Activated CD4-positive, alpha-beta T cell treated with anti-CD3 and anti-CD28 coated beads, Interleukin-2, amount 50 U/mL, for 4 hours (primary cell): ENCODE measurements at regions not wholly inside any gene's neighbourhood (a gene's known extent, or its start where the extent isn't known, plus 50 kb on each side); places are given as distances from the start of the nearest gene placed in this dataset.
"Not testable (repeated sequence)": the region's sequence is repeated elsewhere in the genome, so short reads cannot be mapped to it uniquely, and the experiment has no call there.

ENCODE experiments used
- DNase-seq, 2 experiments: peaks; one replicate each; pipeline ENCODE4 v3.0.0-alpha.2; 2020

DNA sequence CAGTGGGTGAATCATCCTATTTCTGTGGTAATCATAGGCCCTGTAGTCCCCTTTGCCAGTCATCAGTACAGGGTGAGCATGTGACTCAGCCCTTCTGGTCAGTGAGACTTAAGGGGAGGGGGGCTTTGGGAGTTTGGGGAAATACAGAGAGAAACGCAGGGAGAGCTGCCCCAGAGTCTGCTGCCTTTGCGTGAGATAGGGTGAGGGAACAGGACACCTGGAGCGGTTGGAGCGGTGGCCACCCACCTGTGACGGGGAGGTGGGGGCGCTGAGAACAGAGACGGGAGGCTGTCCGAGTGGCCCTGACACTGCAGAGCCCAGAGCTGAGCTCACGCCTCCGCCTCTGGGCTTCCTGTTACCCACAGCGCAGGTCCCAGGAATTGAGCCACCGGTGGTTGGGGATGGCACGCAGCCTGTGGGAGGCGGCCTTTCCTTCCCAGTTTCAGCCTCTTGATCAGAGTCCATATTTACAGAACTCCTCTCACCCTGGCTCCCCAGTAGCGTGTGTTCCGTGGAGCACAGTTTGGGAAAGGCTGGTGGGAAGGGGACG lies 92.0 kb upstream of the ERCC6L2 start:
- no peak for DNase-seq

DNA sequence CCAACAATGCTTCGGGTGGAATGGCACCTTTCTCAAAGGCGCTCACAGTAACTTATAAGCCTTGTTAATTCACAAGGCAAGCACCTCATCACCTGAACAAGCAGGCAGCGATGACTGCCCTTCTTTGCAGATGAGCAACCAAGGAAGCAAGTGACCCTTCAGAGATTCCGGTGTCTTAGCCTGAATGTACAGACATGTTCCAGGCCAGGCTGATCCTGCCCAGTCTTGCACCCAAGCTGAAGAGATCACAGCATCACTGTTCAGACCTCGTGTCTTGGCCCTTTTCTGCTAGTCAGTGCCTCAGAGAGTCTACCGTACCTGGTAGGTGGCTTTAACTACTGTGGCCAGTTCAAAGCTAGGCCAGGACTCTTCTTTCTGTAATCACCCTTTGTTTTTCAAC lies 94.7 kb upstream of the ERCC6L2 start:
- DNase-seq = no peak

DNA sequence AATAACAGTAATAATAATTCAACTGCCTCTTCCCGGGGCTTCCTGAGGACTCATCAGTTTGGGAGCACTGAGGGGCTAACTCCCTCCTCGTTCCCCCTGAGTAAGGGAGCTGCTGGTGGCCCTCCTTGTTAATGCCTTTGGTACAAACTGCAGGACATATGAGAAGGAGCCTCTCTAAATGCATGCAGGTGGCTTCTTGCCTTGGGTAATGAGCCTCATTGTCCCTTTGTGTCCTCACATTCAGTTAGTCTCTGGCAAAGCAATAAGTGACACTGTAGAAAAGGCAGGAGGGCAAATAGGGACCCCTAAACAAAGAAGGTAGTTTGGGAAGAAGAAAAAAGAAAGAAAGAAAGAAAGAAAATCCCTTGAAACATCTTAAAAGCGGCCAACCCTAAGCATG lies 95.4 kb upstream of the ERCC6L2 start:
- no peak for DNase-seq

DNA sequence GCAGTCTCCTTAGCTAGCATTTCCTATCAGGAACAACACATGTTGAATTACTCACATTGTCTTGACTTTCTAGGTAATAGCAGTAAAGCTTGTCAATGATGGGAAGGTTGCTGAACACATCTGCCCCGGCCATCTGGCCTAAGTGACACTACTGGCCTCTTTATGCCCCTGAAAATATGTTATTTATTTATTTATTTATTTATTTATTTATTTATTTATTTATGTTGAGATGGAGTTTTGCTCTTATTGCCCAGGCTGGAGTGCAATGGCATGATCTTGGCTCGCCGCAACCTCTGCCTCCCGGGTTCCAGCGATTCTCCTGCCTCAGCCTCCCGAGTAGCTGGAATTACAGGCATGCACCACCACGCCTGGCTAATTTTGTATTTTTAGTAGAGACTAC lies 95.9 kb upstream of the ERCC6L2 start:
- not testable (repeated sequence) for DNase-seq

DNA sequence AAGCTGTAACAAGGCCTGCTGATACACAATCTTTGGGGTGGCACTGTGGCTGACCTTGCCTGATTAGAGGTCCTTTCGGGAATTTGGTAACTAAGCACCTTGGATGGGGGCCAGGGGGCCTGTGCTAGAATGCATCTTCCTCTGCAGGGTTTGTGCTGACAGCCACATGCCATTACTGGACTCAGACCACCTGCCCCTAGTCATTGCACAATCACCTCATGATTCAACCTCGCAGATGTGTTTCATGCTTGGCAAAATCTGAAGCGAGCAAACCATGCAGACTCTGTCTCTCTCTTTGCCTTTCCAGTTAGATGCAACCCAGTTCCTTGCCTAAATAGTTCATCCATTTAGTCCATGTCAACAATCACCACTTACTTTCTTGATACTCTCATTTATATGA lies 96.5 kb upstream of the ERCC6L2 start:
- DNase-seq = no peak

DNA sequence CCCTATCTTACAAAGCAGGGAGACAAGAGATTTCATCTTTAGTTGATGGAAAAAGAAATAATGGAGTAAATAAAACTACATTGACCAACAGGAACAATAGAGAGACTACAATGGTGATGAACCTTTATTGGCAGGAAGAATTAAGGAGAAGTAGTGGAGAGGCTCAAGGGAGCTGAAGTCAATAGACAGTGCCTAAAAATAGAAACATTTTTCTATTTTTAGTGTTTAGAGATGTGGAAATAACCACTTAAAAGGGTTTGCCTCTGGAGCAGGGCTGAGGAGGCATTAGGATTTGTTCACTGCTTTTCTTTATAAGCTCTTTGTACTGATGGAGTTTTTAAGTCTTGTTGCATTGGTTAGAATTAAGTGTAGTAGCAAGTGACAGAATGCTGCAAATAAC lies 98.4 kb upstream of the ERCC6L2 start:
- no peak for DNase-seq

DNA sequence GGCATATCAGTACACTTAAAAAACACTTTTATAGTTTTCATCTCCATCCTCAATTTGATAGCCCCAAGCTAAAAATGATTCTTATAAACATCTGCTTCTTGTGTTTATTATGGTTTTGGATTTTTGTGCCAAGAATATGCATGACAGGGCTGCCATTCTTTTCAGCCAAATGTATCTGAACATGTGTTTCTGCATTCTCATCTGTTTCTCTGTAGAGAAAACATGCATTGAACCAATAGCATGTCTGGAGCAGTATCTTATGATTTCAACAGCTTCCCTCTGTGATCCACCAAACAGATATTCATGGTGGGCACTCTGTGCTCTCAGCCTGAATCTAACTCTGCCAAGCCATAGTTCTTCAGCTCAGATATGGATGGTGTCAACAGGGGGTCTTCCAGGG lies 99.3 kb upstream of the ERCC6L2 start:
- no peak for DNase-seq

DNA sequence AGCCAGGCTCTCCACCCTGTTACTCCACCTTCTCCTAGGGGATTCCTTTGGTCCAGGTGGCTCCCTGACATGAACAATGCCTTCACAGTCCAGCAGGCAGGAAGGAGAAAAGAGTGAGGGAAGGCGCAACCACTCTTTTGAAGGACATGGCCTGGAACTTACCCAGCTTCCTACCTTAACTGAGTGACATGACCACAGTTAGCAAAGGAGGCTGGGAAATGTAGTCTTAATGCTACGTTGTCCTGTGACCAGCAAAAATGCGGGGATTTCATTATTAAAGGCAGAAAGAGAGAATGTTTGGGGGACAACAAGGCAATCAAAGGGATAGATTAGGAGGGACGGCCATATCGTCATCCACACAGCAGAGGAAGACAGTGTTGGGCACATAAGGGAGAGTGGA lies 100.3 kb upstream of the ERCC6L2 start:
- DNase-seq = no peak

DNA sequence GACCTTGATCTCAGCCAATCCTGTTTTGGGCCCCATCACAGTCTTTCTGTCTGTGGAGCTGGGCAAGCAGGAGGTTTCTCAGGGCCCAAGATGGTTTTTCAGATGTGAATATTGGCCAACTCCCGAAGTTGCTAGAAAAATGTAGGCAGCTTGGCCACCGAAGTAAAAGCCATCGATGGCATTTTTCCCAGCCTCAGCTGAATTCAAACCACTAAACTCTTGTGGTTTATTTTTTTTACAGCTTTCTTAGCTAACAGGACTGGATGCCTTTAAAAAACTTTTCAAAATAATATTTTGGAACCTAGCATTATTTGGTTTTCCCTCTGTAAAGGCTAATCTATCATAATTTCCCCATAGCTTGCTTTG lies 102.5 kb upstream of the ERCC6L2 start:
- no peak for DNase-seq

DNA sequence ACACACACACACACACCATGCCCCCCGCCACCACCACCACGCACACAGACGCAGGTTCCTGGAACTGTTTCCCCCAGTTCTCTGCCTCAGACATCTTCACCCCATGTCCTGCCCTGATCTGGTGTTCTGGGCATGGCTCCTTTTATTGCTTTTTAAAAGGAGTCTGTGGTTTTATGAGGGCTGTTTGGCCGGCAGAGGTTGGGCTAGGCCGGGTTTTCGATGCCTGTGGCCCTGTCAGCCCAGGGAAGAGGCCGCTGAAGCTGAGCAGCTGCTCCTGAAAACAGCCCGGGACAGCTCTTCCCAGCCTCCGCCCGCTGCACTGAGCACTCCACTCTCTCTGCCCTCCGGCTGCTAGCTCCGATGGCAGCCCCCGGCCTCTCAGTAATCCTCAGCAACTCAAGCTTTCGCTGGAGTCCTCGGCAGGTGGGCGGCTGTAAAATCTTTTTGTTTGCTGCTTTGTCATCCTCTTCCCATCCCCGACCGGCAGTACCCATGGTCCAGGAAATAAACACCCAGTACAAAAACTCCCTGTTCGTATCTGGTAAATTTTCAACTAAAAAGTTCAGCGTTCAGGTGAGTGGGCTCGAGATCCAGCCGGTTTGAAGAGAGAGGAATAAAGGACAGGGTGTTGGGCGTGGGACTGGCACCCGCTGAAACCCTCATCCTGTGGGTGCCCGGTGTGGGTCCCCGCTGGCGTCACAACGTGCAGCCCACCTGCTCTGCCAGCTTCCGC lies 103.0 kb upstream of the ERCC6L2 start:
- DNase-seq = no peak

DNA sequence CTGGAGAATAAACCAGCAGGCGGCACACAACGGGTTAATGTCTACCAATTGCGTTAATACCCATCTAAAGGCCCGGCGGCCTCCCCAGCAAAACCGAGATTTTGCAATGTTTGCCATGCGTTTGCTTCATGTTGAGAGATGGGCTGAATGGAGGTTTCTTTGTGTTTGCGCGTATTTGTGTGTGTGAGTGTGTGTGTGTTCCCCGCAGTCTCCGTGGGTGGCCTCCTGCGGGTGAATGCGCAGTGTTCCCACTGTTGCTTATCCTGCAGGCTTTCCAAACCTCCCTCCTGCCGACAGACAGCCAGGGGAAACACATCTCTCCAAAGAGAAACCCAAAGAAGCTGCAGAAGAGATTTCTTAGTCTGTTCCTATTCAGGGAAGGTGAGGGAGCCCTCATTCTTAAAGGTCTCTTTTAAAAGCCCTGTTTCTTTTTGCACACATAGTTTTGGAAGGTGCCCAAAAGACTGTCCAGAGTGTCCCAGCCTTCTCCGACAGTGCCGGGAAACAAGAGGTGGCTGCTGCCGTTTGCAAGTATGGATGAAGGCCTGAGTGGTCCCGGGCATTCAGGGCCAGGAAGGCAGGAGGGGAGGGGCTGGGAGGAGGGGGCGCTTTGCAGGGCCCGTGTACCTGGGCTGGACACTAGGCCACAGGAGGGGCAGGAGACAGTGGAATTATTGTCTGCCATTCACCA lies 103.8 kb upstream of the ERCC6L2 start:
- no peak for DNase-seq

DNA sequence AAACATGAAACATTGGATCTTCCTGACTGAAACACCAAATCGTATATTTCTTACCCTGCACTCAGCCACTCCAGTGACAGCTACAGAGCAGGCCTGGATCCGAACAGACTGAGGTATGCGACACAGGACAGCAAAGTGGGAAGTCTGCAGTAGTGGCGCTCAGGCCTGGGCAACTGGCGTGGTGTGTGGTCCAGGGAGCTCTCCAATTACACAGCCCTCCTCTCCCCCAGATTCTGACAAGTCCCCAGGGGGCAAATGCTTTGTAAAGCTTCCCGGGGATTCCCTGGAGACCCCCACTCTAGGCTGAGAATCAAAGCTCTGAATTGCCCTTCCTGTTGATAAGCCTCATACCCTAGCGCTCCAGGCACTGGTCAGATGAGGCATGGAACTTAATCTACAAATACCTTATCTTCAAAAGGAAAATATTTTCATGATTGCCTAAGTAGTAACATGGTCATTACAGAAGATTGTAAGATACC lies 104.8 kb upstream of the ERCC6L2 start:
- DNase-seq = no peak

DNA sequence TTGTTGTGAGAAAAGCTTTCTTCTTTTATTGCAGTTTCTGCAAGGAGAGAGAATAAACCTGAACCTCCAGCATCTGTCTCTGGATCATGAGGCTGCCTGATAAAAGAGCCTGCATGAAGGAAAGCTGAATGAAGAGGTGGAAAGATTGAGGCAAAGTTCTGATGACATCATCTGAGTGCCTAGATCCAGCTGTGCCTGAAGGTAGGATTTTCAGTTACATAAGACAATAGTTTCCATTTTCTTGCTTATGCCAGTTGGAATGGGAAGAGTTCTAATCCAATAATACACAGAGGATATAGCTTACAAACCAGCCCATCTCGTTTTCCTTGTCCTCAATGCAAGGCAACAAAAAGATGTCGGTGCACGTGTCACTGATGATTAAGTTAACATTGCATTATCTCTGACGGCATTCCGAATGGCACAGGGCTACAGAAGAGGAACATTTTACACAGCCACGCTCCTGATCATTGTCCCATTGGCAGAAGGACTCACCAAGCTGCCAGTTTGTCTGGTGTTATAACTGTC lies 105.5 kb upstream of the ERCC6L2 start:
- no peak for DNase-seq

DNA sequence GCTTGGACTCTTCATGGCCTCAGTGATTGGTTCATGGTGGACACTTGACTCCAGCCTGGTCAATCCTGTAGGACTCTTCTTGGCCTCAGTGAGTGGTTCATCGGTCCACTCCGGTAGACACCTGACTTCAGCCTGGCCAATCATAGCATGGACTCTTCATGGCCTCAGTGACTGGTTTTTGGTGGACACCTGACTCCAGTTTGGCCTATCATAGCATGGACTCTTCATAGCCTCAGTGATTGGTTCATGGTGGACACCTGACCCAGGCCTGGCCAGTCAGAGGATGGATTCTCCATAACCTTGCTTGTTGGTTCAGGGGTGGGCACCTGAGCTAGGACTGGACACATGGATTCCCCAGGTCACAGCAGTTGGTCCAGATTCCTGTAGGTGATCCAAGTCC lies 106.0 kb upstream of the ERCC6L2 start:
- DNase-seq = no peak

DNA sequence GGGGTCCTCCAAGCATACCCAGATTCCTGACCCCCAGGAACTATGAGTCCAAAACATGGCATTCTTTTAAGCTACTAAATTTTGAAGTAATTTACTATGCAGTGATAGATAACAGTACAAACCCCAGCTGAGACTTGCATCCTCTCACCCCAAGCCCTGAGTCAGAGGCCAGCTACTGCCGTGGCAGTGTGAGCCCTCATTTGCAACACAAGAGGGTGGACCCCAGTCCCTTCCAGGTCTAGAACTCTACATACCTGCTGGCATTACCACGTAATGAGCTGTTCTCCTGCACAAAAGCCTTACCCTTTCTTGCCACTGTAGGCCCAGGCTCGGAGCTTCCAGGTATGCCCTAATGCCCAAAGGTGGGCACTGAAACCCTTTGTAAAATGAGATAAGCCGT lies 108.6 kb upstream of the ERCC6L2 start:
- no peak for DNase-seq

DNA sequence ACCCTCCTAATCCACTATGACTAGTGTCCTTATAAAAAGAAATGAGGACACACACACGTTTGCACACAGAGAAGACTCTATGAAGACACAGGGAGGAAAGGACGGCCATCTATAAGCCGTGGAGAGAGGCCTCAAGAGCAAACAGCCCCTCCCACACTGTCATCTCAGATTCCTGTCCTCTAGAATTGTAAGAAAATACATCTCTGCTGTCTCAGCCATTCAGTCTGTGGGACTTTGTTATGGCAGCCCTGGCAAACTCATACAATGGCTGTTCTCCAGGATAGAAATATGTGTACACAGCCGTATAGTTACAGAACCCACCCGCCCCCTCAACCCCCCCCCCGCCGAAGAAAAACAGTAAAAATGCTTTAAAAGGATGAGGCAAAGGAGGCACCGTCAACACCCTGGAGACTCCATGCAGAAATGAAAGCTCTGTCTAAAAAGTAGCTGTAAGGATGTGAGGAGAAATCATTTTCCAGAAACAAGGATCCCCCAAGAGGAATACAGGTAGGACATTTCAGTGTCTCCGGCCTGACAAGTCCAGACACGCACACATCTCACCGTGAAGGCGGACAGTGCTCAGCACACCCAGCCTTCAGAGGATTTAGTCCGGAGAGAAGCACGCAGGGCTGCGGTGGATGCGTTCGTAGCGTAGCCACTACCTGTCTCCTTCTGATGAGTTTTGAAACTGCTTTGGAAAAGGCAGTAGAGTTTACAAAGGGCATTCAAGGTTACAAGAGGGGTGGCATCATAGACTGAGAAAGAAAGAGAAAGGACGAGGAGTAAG lies 110.8 kb upstream of the ERCC6L2 start:
- no peak for DNase-seq

DNA sequence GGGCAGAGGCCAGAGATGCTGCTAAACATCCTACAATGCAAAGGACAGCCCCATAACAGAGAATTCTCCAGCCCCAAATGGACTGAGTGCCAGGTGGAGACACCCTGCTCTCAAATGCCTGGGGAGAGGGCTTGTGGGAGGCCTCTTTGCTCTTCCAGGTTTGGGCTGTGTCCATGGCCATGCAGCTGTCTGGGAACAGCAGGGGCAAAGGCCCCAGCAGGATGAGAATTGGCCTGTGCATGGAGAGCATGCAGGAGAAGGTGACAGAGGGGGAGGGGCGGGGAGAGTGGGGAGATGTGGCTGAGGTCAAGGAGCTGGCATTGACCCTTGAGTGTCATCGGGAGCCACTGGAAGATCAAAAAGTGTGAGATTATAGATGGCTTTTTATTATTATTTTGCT lies 111.5 kb upstream of the ERCC6L2 start:
- DNase-seq = no peak

DNA sequence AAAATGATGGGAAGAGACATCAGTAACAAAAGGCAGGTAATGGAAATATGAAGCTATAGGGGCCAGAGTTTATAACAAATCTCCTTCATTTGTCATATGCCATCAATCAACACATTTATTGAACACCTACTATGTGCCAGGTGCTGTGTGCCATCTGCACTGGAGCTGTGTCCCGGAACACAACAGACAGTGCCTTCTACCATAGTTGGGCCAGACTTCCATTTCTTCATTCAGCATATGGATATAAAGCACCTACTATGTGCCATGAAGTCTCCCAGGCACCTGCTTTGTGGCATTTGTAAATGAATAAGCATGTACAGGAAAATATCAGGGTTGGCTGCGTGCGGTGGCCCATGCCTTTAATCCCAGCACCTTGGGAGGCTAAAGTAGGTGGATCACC lies 112.5 kb upstream of the ERCC6L2 start:
- no peak for DNase-seq

DNA sequence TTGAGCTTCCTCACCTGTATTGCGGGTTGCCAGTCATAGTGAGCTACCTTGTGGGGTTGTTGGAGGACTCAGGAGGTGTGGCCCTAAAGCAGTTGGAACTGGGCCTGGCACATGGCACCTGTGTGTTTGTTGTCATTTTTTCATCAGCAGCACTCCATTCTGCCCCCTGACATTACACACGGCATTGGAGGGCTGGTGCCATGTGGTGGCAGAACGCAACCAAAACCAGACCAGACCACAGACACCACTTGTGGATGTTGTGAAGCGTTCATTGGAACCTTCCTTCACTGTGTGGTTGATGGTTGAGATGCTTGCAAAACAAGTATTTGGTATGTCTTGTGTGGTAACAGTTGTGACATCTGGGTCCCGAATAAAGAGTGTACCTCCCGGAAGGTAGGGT lies 113.2 kb upstream of the ERCC6L2 start:
- DNase-seq = no peak

DNA sequence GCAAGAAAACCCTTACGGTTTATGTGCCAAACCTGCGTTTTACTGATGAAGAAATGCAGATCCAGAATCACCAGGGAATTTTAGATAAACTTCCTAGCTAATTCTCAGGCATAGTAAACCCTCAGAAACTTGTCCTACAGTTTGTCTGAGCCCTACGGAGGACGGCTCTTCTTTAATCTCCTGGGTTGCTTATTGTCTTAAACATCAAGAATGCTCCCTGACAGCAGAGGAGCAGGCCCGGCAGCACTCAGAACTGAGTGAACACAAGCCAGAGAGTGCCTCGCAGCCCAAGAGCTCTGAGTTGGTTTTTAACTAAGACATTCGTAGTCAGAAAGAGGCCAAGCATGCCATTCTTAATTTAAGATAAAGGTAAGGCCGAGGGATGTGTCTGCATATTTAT lies 114.7 kb upstream of the ERCC6L2 start:
- DNase-seq = no peak

DNA sequence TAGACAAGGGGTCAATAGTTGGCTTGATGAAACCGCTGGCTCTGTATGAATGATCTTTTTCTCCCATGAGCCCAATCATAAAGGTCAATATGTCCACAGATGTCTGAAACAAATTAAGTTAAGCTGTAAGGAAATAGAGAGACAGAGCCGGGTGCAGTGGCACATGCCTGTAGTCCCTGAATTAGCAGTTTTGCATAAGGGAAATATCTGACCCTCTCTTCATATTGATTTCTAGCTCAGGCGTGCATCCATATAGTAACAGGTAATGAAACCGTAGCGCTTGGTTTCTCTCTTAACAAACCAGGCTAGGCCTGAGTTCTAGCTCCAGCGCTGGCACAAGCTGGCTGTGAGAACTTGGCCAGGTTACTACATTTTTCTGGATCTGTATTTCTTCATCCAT lies 118.1 kb upstream of the ERCC6L2 start:
- DNase-seq = no peak

DNA sequence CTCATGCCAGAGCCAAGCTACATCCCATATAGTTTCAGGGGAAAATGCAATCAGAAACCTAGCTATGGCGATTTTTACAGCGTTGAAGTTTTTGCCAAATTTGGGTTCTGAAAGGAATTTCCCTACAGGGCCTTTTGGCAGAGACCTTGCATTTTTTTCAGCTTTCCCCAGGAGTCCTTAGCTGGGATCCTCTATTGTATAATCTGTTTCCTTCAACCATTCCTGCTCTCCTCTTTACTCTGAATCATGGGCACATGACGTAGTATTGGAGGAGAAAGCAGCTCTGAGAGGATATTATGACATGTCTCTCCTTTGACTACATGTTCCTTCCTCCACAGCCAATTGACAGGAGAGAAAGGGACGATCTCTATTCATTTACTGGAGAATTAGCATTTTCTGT lies 118.5 kb upstream of the ERCC6L2 start:
- DNase-seq = no peak

DNA sequence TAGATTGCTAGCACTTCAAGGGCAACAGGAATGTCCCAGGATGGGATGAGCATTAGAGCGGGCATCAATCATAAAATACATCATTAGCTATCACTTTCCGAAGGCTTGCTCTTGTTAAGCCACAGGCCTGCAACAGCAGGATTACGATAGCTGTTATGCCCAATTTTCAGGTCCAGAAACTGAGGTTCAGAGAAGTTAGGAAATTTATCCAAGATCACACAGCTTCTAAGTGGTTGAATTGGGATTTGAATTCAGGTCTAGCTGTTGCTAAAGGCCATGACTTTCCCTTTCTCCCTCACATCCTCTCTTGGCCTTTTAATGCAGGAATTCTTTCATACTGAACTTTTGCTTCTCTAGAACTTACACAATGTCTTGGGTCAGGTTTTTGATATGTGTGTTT lies 119.4 kb upstream of the ERCC6L2 start:
- no peak for DNase-seq

DNA sequence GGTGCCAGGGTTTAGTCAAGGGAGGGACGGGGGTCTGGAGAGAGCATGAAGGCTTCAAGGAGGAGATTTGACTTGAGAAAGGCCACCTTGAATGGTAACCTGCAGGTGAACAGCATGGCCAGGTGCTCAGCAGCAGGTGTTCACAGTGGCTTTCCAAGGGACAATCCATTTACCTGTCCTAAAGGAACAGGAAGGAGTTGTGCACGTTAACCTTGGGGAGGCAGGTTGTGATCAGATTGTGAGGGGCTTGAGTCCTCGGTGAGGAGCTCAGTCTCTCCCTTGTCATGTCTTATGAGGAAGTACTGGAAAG lies 120.1 kb upstream of the ERCC6L2 start:
- no peak for DNase-seq
